NT2/D1 (cell line): ENCODE measurements at regions not wholly inside any gene's neighbourhood (a gene's known extent, or its start where the extent isn't known, plus 50 kb on each side); places are given as distances from the start of the nearest gene placed in this dataset.

Experiments
- DNase-seq: peaks from one replicate; pipeline ENCODE4 v3.0.0-alpha.2; 2011; ENCODE audit warnings: low read depth, low spot score
- H3K27me3 ChIP-seq: 2 replicates; pipeline ENCODE4 v1.6.0; 2011; ENCODE audit warnings: mild to moderate bottlenecking; ENCODE audit not compliant: insufficient read length, insufficient read depth
- H3K36me3 ChIP-seq: 2 replicates; pipeline ENCODE4 v1.6.1; 2011; ENCODE audit warnings: mild to moderate bottlenecking, low read length, mixed read lengths; ENCODE audit not compliant: insufficient read depth, insufficient read length
- H3K4me1 ChIP-seq: 2 replicates; pipeline ENCODE4 v1.5.1; 2011; ENCODE audit not compliant: insufficient read depth, insufficient read length
- H3K4me3 ChIP-seq: 2 replicates; pipeline ENCODE4 v1.5.1; 2011; ENCODE audit warnings: low read depth; ENCODE audit not compliant: insufficient read length
- H3K9ac ChIP-seq: 2 replicates; pipeline ENCODE4 v1.6.0; 2011; ENCODE audit warnings: low read depth; ENCODE audit not compliant: insufficient read length
- H3K9me3 ChIP-seq: 2 replicates; pipeline ENCODE4 v1.5.1; 2011; ENCODE audit warnings: mild to moderate bottlenecking, low read length; ENCODE audit not compliant: insufficient read depth
- SUZ12 ChIP-seq: IDR thresholded peaks from 2 replicates; pipeline ENCODE4 v1.6.1; 2011; ENCODE audit not compliant: insufficient read length, insufficient read depth; ENCODE audit errors: extremely low read depth
- YY1 ChIP-seq: IDR thresholded peaks from 2 replicates; pipeline ENCODE4 v1.6.1; 2011; ENCODE audit not compliant: insufficient read length, insufficient read depth
- ZNF274 ChIP-seq: IDR thresholded peaks from 2 replicates; pipeline ENCODE4 v1.6.1; 2011; ENCODE audit warnings: mild to moderate bottlenecking, low read depth, low read length

GRCh38 chr12:93142881-93143280 is 213.8 kb upstream of the EEA1 start:
- Histone ChIP-seq H3K36me3 (no peaks in the 10 kb centered on the region), H3K9me3 (no peaks in the 10 kb centered on the region), H3K4me1 (no peaks in the 10 kb centered on the region), H3K9ac (no peak overlapping the region), H3K4me3 (no peak overlapping the region), H3K27me3 (no peaks in the 10 kb centered on the region)
- DNase-seq: no peak
- TF ChIP-seq YY1: no peak
- TF ChIP-seq SUZ12: no peak
- TF ChIP-seq ZNF274: no peak

DNA sequence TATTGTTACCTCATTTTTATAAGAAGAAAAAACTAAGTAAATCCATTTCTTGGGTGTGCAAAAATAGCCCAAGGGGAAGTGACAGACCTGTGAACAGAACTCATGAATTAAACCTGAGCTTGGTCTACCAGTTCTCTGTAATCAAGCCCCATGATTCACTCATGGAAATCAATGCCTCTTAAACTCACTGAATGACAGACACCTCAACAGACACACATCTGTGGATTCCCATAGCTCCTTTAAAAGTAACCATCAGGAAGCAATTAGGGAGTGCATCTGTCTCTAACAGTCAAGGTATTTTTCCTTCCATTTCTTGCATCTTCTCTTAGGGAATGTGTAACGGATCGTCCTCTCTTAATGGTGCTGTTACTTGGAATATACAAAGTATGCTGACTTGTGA is 215.0 kb upstream of the EEA1 start:
- H3K4me3 ChIP-seq: no peak overlapping the region
- no peaks in the 10 kb centered on the region for H3K36me3 ChIP-seq
- no peak for DNase-seq
- no peak overlapping the region for H3K9ac ChIP-seq
- no peaks in the 10 kb centered on the region for H3K9me3 ChIP-seq
- TF ChIP-seq ZNF274 (no peak), YY1 (no peak), SUZ12 (no peak)
- H3K4me1 ChIP-seq: no peaks in the 10 kb centered on the region
- no peaks in the 10 kb centered on the region for H3K27me3 ChIP-seq

GRCh38 chr12:93145086-93145485 is 216.0 kb upstream of the EEA1 start:
- H3K9me3 ChIP-seq: no peaks in the 10 kb centered on the region
- DNase-seq: no peak
- no peak overlapping the region for H3K4me3 ChIP-seq
- no peak for TF ChIP-seq YY1
- no peak for TF ChIP-seq ZNF274
- no peak for TF ChIP-seq SUZ12
- H3K27me3 ChIP-seq: no peaks in the 10 kb centered on the region
- no peak overlapping the region for H3K9ac ChIP-seq
- no peaks in the 10 kb centered on the region for H3K36me3 ChIP-seq
- H3K4me1 ChIP-seq: no peaks in the 10 kb centered on the region

DNA sequence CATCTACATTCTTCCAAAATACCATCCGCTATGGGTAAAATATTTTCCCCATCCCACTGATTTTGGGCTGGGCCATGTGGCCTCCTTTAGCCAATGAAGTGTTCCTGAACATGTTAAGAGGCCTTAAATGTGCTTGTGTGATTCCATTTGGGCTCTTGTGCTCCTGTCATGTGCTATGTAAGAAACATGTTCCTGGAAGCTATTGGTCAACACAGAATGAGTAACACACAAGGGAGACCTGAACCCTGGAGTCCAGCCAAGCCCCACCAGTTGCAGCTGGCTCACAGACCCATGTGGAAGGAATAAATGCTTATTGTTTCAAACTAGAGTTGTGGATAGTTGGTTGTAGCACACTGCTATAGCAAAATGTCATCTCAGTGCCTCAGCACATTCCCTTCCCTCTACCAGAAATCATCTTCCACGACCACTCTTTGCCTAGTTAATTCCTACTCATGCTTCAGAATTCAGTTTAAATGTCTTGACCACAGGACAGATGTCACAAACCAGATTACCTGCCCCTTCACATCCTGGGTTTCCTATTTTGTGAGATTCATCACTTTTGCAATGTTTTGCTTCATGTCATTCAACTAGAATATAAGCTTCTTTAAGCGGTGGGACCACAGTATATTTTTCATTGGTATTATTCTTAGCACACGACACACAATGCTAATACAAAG is 217.3 kb upstream of the EEA1 start:
- TF ChIP-seq SUZ12 (no peak), ZNF274 (no peak), YY1 (no peak)
- no peak overlapping the region for H3K4me3 ChIP-seq
- H3K4me1 ChIP-seq: no peaks in the 10 kb centered on the region
- no peaks in the 10 kb centered on the region for H3K27me3 ChIP-seq
- no peak overlapping the region for H3K9ac ChIP-seq
- DNase-seq: no peak
- no peaks in the 10 kb centered on the region for H3K9me3 ChIP-seq
- no peaks in the 10 kb centered on the region for H3K36me3 ChIP-seq

DNA sequence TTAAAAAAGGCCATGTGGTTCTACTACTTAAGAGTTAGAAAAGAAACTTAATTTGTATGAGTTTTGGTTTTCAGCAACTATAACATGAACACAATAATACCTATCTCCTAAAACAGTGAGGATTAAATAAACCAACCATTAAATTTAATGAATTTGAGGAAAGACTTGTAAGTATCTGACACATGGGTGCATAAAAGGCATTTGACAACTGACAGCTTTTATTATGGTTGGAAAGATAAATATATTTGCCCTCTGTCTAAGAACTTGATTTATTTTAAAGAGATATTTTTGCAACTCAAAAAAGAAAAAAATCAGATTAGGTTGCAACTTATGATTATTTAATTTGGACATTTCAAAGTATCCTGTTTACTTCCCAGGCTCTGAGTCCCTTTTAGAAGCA is 217.9 kb upstream of the EEA1 start:
- no peak overlapping the region for H3K4me3 ChIP-seq
- DNase-seq: no peak
- H3K4me1 ChIP-seq: no peaks in the 10 kb centered on the region
- no peaks in the 10 kb centered on the region for H3K36me3 ChIP-seq
- H3K9me3 ChIP-seq: no peaks in the 10 kb centered on the region
- no peak overlapping the region for H3K9ac ChIP-seq
- TF ChIP-seq ZNF274 (no peak), YY1 (no peak), SUZ12 (no peak)
- no peaks in the 10 kb centered on the region for H3K27me3 ChIP-seq

GRCh38 chr12:93148412-93148811 is 219.3 kb upstream of the EEA1 start:
- no peaks in the 10 kb centered on the region for H3K27me3 ChIP-seq
- no peaks in the 10 kb centered on the region for H3K9me3 ChIP-seq
- DNase-seq: no peak
- H3K36me3 ChIP-seq: no peaks in the 10 kb centered on the region
- no peak overlapping the region for H3K4me3 ChIP-seq
- H3K4me1 ChIP-seq: no peaks in the 10 kb centered on the region
- no peak for TF ChIP-seq SUZ12
- no peak for TF ChIP-seq YY1
- TF ChIP-seq ZNF274: no peak
- H3K9ac ChIP-seq: no peak overlapping the region

DNA sequence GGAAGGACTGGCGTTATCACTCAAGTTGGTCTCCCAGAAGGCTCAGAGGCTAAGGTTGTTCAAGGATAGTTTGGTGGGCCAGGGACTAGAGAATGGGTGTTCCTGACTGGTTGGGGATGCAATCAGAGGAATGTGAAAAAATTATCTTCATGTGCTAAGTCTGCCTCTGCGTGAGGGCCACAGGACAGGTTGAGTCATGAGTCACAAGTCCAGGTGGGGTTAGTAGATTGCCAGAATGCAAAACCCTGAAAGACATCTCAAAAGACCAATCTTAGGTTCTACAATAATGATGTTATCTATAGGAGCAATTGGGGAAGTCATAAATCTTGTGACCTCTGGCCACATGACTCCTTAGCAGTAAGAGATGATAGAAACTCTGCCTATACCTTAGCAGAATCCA is 220.1 kb upstream of the EEA1 start:
- Histone ChIP-seq H3K36me3 (no peaks in the 10 kb centered on the region), H3K27me3 (no peaks in the 10 kb centered on the region), H3K9ac (no peak overlapping the region), H3K9me3 (no peaks in the 10 kb centered on the region), H3K4me3 (no peak overlapping the region), H3K4me1 (no peaks in the 10 kb centered on the region)
- no peak for TF ChIP-seq YY1
- no peak for TF ChIP-seq ZNF274
- TF ChIP-seq SUZ12: no peak
- no peak for DNase-seq
